Memory B cell (primary cell): ENCODE measurements at regions not wholly inside any gene's neighbourhood (a gene's known extent, or its start where the extent isn't known, plus 50 kb on each side); places are given as distances from the start of the nearest gene placed in this dataset.

Experiments
- ATAC-seq: fragments of 150-1000 bp; cut with Tn5 transposase; 2 replicates; pipeline ENCODE4 v1.10.0; 2021; ENCODE audit warnings: low read depth, mild to moderate bottlenecking, moderate library complexity
- DNase-seq, 2 donors: peaks; one replicate each; pipeline ENCODE4 v3.0.0; 2022; ENCODE audit warnings: low spot score in 2 of 2
- H3K27ac Mint-ChIP-seq: one replicate; pipeline ENCODE4 v1.8.0; 2022; ENCODE audit warnings: mild to moderate bottlenecking, moderate library complexity, mixed read lengths
- H3K27me3 Mint-ChIP-seq: one replicate; pipeline ENCODE4 v1.8.0; 2022; ENCODE audit warnings: mixed read lengths
- H3K36me3 Mint-ChIP-seq: one replicate; pipeline ENCODE4 v1.8.0; 2022; ENCODE audit warnings: mild to moderate bottlenecking, mixed read lengths
- H3K4me1 Mint-ChIP-seq: one replicate; pipeline ENCODE4 v1.8.0; 2022; ENCODE audit warnings: mixed read lengths
- H3K4me3 Mint-ChIP-seq: one replicate; pipeline ENCODE4 v1.8.0; 2022; ENCODE audit warnings: mild to moderate bottlenecking, moderate library complexity, mixed read lengths
- H3K9me3 Mint-ChIP-seq: one replicate; pipeline ENCODE4 v1.8.0; 2022; ENCODE audit warnings: mixed read lengths

- DNase-seq (no peak), ATAC-seq (no peak)
- Mint-ChIP-seq H3K4me3 (no peak overlapping the region), H3K36me3 (no peaks in the 10 kb centered on the region), H3K9me3 (no peaks in the 10 kb centered on the region), H3K4me1 (peaks cover 3% of the 10 kb centered on the region), H3K27ac (no peak overlapping the region), H3K27me3 (peaks cover 14% of the 10 kb centered on the region)
Measured at GRCh38 chr10:116792817-116793216, 50.5 kb upstream of the HSPA12A start.

GRCh38 chr10:116796469-116796868 lies 52.8 kb upstream of the ENO4 start:
- Mint-ChIP-seq H3K27me3 (peaks cover 17% of the 10 kb centered on the region), H3K9me3 (no peaks in the 10 kb centered on the region), H3K36me3 (no peaks in the 10 kb centered on the region), H3K27ac (no peak overlapping the region), H3K4me1 (no peaks in the 10 kb centered on the region), H3K4me3 (no peak overlapping the region)
- DNase-seq (no peak), ATAC-seq (no peak)

- Mint-ChIP-seq H3K4me1 (no peaks in the 10 kb centered on the region), H3K27ac (no peak overlapping the region), H3K36me3 (no peaks in the 10 kb centered on the region), H3K4me3 (no peak overlapping the region), H3K9me3 (no peaks in the 10 kb centered on the region), H3K27me3 (peaks cover 16% of the 10 kb centered on the region)
- ATAC-seq (peak; percentile 68), DNase-seq (peak; percentile 62 to 73)
Measured at GRCh38 chr10:116796910-116797513, 52.3 kb upstream of the ENO4 start.

- H3K27me3 Mint-ChIP-seq = peaks cover 15% of the 10 kb centered on the region
- no peaks in the 10 kb centered on the region for H3K36me3 Mint-ChIP-seq
- H3K4me1 Mint-ChIP-seq = no peaks in the 10 kb centered on the region
- H3K4me3 Mint-ChIP-seq = no peak overlapping the region
- H3K27ac Mint-ChIP-seq = no peak overlapping the region
- no peak for ATAC-seq
- no peaks in the 10 kb centered on the region for H3K9me3 Mint-ChIP-seq
- no peak for DNase-seq
Measured at GRCh38 chr10:116798859-116799258, 50.4 kb upstream of the ENO4 start.
